NOMO-1 (cell line): ENCODE measurements at regions not wholly inside any gene's neighbourhood (a gene's known extent, or its start where the extent isn't known, plus 50 kb on each side); places are given as distances from the start of the nearest gene placed in this dataset.

Experiments
- DNase-seq, 2 experiments: peaks; one replicate each; lab custom pipeline; 2025; ENCODE audit not compliant: unreplicated experiment in 2 of 2; lab: John Stamatoyannopoulos, UW

- DNase-seq = no peak
Measured at GRCh38 chr13:83943530-83944279, 61.4 kb upstream of the SLITRK1 start.

- DNase-seq = no peak
Measured at GRCh38 chr13:83941701-83942335, 59.5 kb upstream of the SLITRK1 start.

GRCh38 chr13:83940742-83941141 is 58.5 kb upstream of the SLITRK1 start:
- DNase-seq = peak in 1 of 2 experiments; percentile 26

- no peak for DNase-seq
Measured at GRCh38 chr13:83937579-83937978, 55.3 kb upstream of the SLITRK1 start.

GRCh38 chr13:83935566-83935965 is 53.3 kb upstream of the SLITRK1 start:
- no peak for DNase-seq
